ENCODE measurements at regions not wholly inside any gene's neighbourhood (a gene's known extent, or its start where the extent isn't known, plus 50 kb on each side); places are given as distances from the start of the nearest gene placed in this dataset.

GRCh38 chr5:71794061-71794695, 75.1 kb downstream of the CARTPT start:
- Histone ChIP-seq H3K9me3 (no peaks in the 10 kb centered on the region), H3K27me3 (replicated peaks; ENCODE audit: insufficient read depth) (no peaks in the 10 kb centered on the region), H3K27ac (no peak overlapping the region), H3K36me3 (no peaks in the 10 kb centered on the region), H3K4me3 (no peak overlapping the region), H3K4me1 (ENCODE audit: control insufficient read depth in 1 of 2, low read depth in 2 of 2) (no peaks in the 10 kb centered on the region)
- no peak for TF ChIP-seq CTCF (IDR thresholded peaks at IDR 0.05)
- DNase-seq (ENCODE audit: low spot score): no peak
- no peak for ATAC-seq (ENCODE audit: insufficient number of reproducible peaks, low FRiP score, low read depth)

- Histone ChIP-seq H3K27ac (no peak overlapping the region), H3K36me3 (no peaks in the 10 kb centered on the region), H3K27me3 (replicated peaks; ENCODE audit: insufficient read depth) (no peaks in the 10 kb centered on the region), H3K4me1 (ENCODE audit: control insufficient read depth in 1 of 2, low read depth in 2 of 2) (peaks cover under 1 to 46% of the 10 kb centered on the region in 2 donors), H3K4me3 (no peak overlapping the region), H3K9me3 (no peaks in the 10 kb centered on the region)
- no peak for TF ChIP-seq CTCF (IDR thresholded peaks at IDR 0.05)
- DNase-seq (ENCODE audit: low spot score) (no peak), ATAC-seq (ENCODE audit: insufficient number of reproducible peaks, low FRiP score, low read depth) (no peak)
These were observed 83.6 kb downstream of the CARTPT start for GRCh38 chr5:71802673-71803072.

GRCh38 chr5:71806711-71807110, 87.6 kb downstream of the CARTPT start:
- Histone ChIP-seq H3K4me1 (ENCODE audit: control insufficient read depth in 1 of 2, low read depth in 2 of 2) (peaks cover 21 to 70% of the 10 kb centered on the region in 2 donors), H3K9me3 (no peaks in the 10 kb centered on the region), H3K4me3 (no peak overlapping the region), H3K27me3 (replicated peaks; ENCODE audit: insufficient read depth) (no peaks in the 10 kb centered on the region), H3K36me3 (no peaks in the 10 kb centered on the region), H3K27ac (no peak overlapping the region)
- DNase-seq (ENCODE audit: low spot score) (no peak), ATAC-seq (ENCODE audit: insufficient number of reproducible peaks, low FRiP score, low read depth) (no peak)
- TF ChIP-seq CTCF (IDR thresholded peaks at IDR 0.05): no peak

GRCh38 chr5:71807909-71808308, 88.8 kb downstream of the CARTPT start:
- no peak for TF ChIP-seq CTCF (IDR thresholded peaks at IDR 0.05)
- no peak for ATAC-seq (ENCODE audit: insufficient number of reproducible peaks, low FRiP score, low read depth)
- peaks cover 21 to 60% of the 10 kb centered on the region in 2 donors for H3K4me1 ChIP-seq (ENCODE audit: control insufficient read depth in 1 of 2, low read depth in 2 of 2)

GRCh38 chr5:71809446-71809845, 90.4 kb downstream of the CARTPT start:
- peak overlapping the region; percentile 62 to 65 for H3K27ac ChIP-seq
- no peak for TF ChIP-seq CTCF (IDR thresholded peaks at IDR 0.05)
- no peaks in the 10 kb centered on the region for H3K9me3 ChIP-seq
- H3K4me3 ChIP-seq: no peak overlapping the region
- DNase-seq (ENCODE audit: low spot score): no peak
- peaks cover 21 to 60% of the 10 kb centered on the region in 2 donors for H3K4me1 ChIP-seq (ENCODE audit: control insufficient read depth in 1 of 2, low read depth in 2 of 2)
- ATAC-seq (ENCODE audit: insufficient number of reproducible peaks, low FRiP score, low read depth): no peak
- no peaks in the 10 kb centered on the region for H3K36me3 ChIP-seq
- no peaks in the 10 kb centered on the region for H3K27me3 ChIP-seq (replicated peaks; ENCODE audit: insufficient read depth)

More at GRCh38 chr5:71807909-71808308, 88.8 kb downstream of the CARTPT start:
- DNase-seq (ENCODE audit: low spot score): no peak
- no peaks in the 10 kb centered on the region for H3K27me3 ChIP-seq (replicated peaks; ENCODE audit: insufficient read depth)
- no peaks in the 10 kb centered on the region for H3K36me3 ChIP-seq
- no peak overlapping the region for H3K27ac ChIP-seq
- no peaks in the 10 kb centered on the region for H3K9me3 ChIP-seq
- H3K4me3 ChIP-seq: no peak overlapping the region
